ENCODE measurements at regions not wholly inside any gene's neighbourhood (a gene's known extent, or its start where the extent isn't known, plus 50 kb on each side); places are given as distances from the start of the nearest gene placed in this dataset.

GRCh38 chr3:171948674-171949073 is 90.7 kb upstream of the FNDC3B start:
- TF ChIP-seq POLR2A (IDR thresholded peaks at IDR 0.05; ENCODE audit: low read depth, low read length) = no peak
- no peak for DNase-seq (ENCODE audit: insufficient read length, low spot score)
- peak; percentile 53 for FAIRE-seq

GRCh38 chr3:171949554-171949953 is 89.8 kb upstream of the FNDC3B start:
- FAIRE-seq (peak; percentile 38), DNase-seq (ENCODE audit: insufficient read length, low spot score) (no peak)
- TF ChIP-seq POLR2A (IDR thresholded peaks at IDR 0.05; ENCODE audit: low read depth, low read length) = no peak

- FAIRE-seq (peak; percentile 99), DNase-seq (ENCODE audit: insufficient read length, low spot score) (peak; percentile 33)
- TF ChIP-seq POLR2A (IDR thresholded peaks at IDR 0.05; ENCODE audit: low read depth, low read length) = no peak
These were observed 89.0 kb upstream of the FNDC3B start for GRCh38 chr3:171950373-171950772.

- TF ChIP-seq POLR2A (IDR thresholded peaks at IDR 0.05; ENCODE audit: low read depth, low read length) = no peak
- FAIRE-seq (peak; percentile 45), DNase-seq (ENCODE audit: insufficient read length, low spot score) (no peak)
These were observed 87.8 kb upstream of the FNDC3B start for GRCh38 chr3:171951597-171951996.

GRCh38 chr3:171953301-171954022 is 85.9 kb upstream of the FNDC3B start:
- no peak for DNase-seq (ENCODE audit: insufficient read length, low spot score)
- no peak for TF ChIP-seq POLR2A (IDR thresholded peaks at IDR 0.05; ENCODE audit: low read depth, low read length)
- peak; percentile 69 for FAIRE-seq

- no peak for FAIRE-seq
- no peak for DNase-seq (ENCODE audit: insufficient read length, low spot score)
- TF ChIP-seq POLR2A (IDR thresholded peaks at IDR 0.05; ENCODE audit: low read depth, low read length) = no peak
These were observed 84.5 kb upstream of the FNDC3B start for GRCh38 chr3:171954690-171955383.

GRCh38 chr3:171955598-171955997 is 83.8 kb upstream of the FNDC3B start:
- FAIRE-seq (no peak), DNase-seq (ENCODE audit: insufficient read length, low spot score) (no peak)
- TF ChIP-seq POLR2A (IDR thresholded peaks at IDR 0.05; ENCODE audit: low read depth, low read length) = no peak

- DNase-seq (ENCODE audit: insufficient read length, low spot score) = no peak
- TF ChIP-seq POLR2A (IDR thresholded peaks at IDR 0.05; ENCODE audit: low read depth, low read length) = no peak
These were observed 83.1 kb upstream of the FNDC3B start for GRCh38 chr3:171956181-171956683.

GRCh38 chr3:171956705-171957104 is 82.7 kb upstream of the FNDC3B start:
- FAIRE-seq (no peak), DNase-seq (ENCODE audit: insufficient read length, low spot score) (no peak)
- no peak for TF ChIP-seq POLR2A (IDR thresholded peaks at IDR 0.05; ENCODE audit: low read depth, low read length)

More at GRCh38 chr3:171956181-171956683, 83.1 kb upstream of the FNDC3B start:
- FAIRE-seq = no peak

- no peak for FAIRE-seq
- TF ChIP-seq POLR2A (IDR thresholded peaks at IDR 0.05; ENCODE audit: low read depth, low read length) = no peak
- no peak for DNase-seq (ENCODE audit: insufficient read length, low spot score)
These were observed 79.8 kb upstream of the FNDC3B start for GRCh38 chr3:171959532-171960089.

- TF ChIP-seq POLR2A (IDR thresholded peaks at IDR 0.05; ENCODE audit: low read depth, low read length) = no peak
- DNase-seq (ENCODE audit: insufficient read length, low spot score) (no peak), FAIRE-seq (no peak)
These were observed 79.2 kb upstream of the FNDC3B start for GRCh38 chr3:171960159-171960558.

- FAIRE-seq (no peak), DNase-seq (ENCODE audit: insufficient read length, low spot score) (no peak)
- TF ChIP-seq POLR2A (IDR thresholded peaks at IDR 0.05; ENCODE audit: low read depth, low read length) = no peak
These were observed 77.1 kb upstream of the FNDC3B start for GRCh38 chr3:171962137-171962720.

GRCh38 chr3:171963546-171963945 is 75.8 kb upstream of the FNDC3B start:
- TF ChIP-seq POLR2A (IDR thresholded peaks at IDR 0.05; ENCODE audit: low read depth, low read length) = no peak
- DNase-seq (ENCODE audit: insufficient read length, low spot score) (no peak), FAIRE-seq (no peak)

- DNase-seq (ENCODE audit: insufficient read length, low spot score) = no peak
- TF ChIP-seq POLR2A (IDR thresholded peaks at IDR 0.05; ENCODE audit: low read depth, low read length) = no peak
- no peak for FAIRE-seq
These were observed 74.2 kb upstream of the FNDC3B start for GRCh38 chr3:171965067-171965712.
